ENCODE measurements at regions not wholly inside any gene's neighbourhood (a gene's known extent, or its start where the extent isn't known, plus 50 kb on each side); places are given as distances from the start of the nearest gene placed in this dataset.
"Not testable (repeated sequence)": the region's sequence is repeated elsewhere in the genome, so short reads cannot be mapped to it uniquely, and the experiment has no call there.

DNA sequence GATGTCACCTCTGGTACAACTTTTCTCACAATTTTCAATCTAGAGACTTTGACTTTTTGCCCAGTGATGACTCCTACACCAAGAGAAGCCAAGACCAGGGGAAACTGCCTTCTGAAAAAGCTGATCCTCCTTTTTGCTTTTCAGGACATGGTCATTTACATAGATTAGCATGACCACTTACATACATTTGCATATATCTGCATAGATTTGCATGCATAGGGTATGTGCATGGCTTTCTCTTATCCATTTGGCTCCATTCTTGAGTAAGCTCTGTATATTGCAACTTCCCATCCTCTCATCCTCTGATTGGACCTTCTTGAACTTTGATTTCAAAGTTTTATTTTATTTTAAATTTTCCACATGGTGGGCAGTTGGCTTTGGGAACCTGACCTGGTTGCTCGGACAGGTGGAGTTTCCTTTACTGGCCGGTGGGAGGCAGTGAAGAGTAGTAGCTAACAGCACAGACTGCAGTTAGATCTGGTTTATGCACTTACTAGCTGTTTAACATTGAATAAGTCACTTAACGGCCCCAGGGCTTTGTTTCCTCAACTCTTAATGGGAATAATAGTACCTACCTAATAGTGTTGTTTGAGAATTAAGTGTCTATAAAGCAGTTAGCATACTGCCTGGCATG is 92.9 kb downstream of the GPR139 start:
- peak; percentile 15 for DNase-seq

GRCh38 chr16:19979638-19980037 is 94.1 kb downstream of the GPR139 start:
- DNase-seq, result no peak

DNA sequence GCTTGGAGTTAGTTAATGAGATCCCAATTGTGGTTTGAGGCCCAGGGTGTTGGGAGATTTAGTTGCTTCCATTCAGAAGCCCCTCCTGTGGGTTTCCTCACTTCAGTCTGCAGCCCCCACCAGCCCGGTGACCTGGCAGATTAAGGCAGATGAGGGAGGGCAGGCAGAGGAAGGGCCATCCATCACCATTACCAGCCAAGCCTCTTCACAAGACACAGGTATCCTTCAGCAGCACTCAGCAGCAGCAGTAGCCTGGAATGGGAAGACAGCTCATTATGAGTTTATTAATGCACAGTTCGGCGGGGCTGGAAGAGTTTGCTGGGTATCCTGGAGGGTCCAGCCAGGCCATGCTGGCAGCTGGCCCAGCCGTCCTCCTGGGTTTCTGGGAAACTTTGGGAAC is 90.0 kb upstream of the GPRC5B start:
- DNase-seq, result no peak

DNA sequence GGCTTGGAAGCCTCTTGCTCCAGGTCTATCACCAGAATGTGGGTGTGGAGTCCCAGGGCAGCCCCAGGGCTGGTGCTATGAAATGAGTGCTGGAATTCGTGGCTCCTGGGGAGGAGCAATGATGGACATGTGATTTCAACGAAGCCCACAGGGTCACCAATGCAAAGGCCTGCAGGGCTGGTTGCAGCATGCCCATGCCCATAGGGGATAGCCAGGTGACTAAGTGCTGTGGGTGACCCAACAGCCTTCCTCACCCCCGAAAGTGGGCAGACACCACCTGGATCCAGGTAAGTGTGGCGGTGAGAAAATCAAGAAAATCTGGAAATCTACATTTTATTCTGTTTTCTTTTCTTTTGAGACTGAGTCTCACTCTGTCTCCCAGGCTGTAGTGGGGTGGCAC is 87.5 kb upstream of the GPRC5B start:
- DNase-seq, result no peak

- DNase-seq, result no peak
Measured at GRCh38 chr16:19968891-19969683, 84.4 kb upstream of the GPRC5B start.

GRCh38 chr16:19967963-19968362 is 83.3 kb upstream of the GPRC5B start:
- DNase-seq, result peak; percentile 6

DNA sequence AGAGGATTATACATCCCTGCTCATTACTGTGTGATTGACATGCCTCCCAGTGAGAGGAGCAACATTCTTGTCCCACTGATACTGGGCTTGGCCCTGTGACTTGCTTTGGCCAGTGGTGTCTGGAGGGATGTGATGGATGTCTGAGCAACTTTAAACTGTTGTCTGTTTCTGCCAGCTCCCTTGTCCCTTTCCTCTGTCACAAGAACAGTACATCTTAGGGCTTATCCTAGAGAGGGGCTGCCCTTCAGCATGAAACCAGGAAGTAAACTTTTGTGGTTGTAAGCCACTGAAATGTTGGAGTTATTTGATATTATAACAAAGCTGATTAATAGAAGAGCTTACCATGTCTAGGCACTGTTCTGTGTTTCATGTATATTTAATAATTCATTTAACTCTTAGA is 82.9 kb upstream of the GPRC5B start:
- DNase-seq, result no peak

DNA sequence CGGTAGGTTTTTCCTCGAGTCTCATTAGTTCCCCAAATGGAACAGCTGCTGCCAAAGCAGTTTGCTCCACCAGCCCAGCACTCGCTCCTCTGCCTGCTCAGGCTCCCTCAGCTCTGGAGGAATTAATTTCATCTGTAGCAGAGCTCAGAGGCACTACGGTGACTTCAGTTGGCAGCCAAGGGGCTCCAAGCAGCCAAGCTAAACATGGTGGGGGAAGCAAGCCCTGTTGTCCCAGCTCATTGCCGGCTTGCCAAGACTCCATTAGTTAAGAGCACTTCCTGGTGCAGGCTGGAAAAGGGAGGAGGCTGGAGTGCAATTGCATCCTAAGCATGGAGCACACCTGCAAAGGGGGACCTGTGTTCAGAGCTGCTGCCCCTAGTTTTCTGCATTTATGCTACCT is 78.7 kb upstream of the GPRC5B start:
- no peak for DNase-seq

- DNase-seq, result no peak
Measured at GRCh38 chr16:19960183-19960582, 75.5 kb upstream of the GPRC5B start.

DNA sequence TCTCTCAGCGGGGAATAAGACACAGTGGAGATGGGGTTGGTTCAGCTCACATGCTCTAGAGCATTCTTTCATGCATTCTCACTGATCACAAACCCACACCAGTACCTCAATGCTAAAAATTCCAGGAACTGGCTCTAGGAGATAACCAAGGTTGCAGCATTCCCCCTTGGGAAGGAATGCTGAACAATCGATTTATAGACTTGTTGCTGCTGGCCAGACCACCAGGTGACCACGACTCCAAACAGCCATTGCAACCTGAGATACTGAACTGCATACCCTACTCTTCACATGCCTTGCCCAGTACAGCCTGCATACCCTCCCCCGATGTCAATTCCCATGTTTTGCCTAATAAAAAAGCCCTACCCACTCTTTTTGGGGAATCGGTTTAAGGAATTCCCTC is 75.1 kb upstream of the GPRC5B start:
- no peak for DNase-seq

DNA sequence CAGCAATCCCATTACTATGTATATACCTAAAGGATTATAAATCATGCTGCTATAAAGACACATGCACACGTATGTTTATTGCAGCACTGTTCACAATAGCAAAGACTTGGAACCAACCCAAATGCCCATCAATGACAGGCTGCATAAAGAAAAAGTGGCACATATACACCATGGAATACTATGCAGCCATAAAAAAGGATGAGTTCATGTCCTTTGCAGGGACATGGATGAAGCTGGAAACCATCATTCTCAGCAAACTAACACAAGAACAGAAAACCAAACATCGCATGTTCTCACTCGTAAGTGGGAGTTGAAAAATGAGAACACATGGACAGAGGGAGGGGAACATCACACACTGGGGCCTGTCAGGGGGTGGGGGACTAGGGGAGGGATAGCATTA is 71.2 kb upstream of the GPRC5B start:
- DNase-seq, result not testable (repeated sequence)

GRCh38 chr16:19955084-19955483 is 70.4 kb upstream of the GPRC5B start:
- DNase-seq, result not testable (repeated sequence)

DNA sequence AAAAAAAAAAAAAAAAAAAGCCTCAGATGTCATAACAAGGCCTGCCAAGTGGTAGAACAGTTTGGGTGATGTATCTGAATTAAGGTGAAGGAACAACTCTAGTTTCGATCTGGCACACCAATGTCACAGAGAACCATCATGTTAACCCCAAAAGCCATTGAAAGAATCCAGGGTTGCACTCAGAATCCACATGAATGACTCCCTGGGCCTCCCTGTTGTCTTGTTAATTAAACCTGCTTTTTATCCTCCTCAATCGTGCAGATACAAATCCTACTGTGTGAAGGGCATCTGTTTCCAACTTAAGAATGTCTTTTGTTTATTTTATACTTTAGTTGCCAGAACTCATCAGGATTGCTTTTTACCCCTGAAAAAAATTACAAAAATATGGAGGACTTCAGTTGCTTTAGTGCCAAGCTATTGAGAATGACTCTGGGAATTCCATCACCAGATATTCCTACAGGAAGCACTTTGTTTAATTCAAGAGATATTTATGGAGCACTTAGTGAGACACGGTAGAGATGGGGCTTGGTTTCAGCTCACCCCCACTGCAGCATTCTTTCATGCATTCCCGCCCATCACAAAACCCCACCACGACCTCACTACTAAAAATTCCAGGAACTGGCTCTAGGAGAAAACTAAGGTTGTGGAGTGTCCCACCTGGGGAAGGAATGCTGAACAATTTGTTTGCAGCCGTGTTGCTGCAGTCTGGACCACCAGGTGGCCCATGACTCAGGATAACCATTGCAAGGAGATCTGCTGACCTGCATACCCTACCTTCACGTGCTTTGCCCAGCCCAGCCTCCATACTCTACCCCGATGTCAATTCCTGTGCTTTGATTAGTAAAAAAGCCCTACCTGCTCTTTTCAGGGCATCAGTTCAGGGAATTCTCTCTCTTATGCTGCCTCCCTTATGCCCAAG is 63.8 kb upstream of the GPRC5B start:
- no peak for DNase-seq

GRCh38 chr16:19945934-19946333 is 61.3 kb upstream of the GPRC5B start:
- DNase-seq, result no peak

- no peak for DNase-seq
Measured at GRCh38 chr16:19940195-19940594, 55.5 kb upstream of the GPRC5B start.

- DNase-seq, result no peak
Measured at GRCh38 chr16:19939553-19939952, 54.9 kb upstream of the GPRC5B start.

DNA sequence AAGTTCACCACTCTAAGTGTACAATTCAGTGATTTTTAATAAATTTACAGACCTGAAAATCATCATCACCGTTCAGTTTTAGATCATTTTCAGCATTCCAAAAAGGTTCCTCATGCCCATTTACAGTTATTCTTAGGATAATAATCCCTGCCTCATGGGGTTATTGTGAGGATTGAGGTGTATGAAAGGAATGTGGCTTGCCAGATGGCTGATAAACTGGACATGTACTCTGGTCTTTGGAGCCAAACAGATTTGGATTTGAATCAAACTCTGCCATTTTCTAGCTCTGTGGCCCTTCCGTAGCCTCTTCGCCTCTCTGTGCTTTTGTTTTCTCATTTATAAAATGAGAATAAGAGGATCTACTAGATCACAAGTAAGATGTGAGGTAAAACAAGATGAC is 53.9 kb upstream of the GPRC5B start:
- DNase-seq, result no peak

- no peak for DNase-seq
Measured at GRCh38 chr16:19936441-19936840, 51.8 kb upstream of the GPRC5B start.

DNA sequence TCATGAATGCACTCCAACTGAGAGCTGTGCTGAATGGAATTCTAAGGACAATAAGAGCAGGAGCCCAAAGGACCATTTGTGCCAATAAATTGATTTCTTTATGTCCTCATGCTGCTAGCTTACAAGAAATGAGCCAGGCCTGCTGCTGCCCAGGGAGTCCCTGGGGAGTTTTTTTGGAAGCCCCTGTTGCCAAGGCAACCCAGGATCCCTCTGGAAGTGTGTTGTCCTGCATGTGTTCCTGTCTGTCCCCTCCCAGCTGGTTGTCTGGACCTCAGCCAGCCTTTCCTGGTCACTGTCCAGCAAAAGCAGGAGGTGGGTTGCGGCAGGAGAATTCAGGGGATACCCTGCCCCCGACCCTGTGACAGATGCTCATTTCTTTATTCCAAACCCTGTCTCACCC is 51.0 kb upstream of the GPRC5B start:
- DNase-seq, result no peak
